Peyer's patch (tissue), 4 donors: ENCODE measurements at regions not wholly inside any gene's neighbourhood (a gene's known extent, or its start where the extent isn't known, plus 50 kb on each side); places are given as distances from the start of the nearest gene placed in this dataset.

Source experiments
- POLR2A ChIP-seq, 2 donors: fragments of 450-650 bp; IDR thresholded peaks; one replicate each; pipeline ENCODE4 v1.5.1; 2017; ENCODE audit warnings: antibody characterized with exemption in 2 of 2, mild to moderate bottlenecking in 2 of 2, moderate library complexity in 2 of 2
- TF ChIP-seq, protein P1 (sequence below), 6 experiments: fragments of 450-650 bp in 4 of 6; fragments of 200-600 bp in 2 of 6; sonication (generic) in 1 of 6; IDR thresholded peaks; one replicate each; pipeline ENCODE4 v1.5.1; 2017 to 2019; ENCODE audit warnings: antibody characterized with exemption in 6 of 6, mild to moderate bottlenecking in 3 of 6, moderate library complexity in 1 of 6

DNA sequence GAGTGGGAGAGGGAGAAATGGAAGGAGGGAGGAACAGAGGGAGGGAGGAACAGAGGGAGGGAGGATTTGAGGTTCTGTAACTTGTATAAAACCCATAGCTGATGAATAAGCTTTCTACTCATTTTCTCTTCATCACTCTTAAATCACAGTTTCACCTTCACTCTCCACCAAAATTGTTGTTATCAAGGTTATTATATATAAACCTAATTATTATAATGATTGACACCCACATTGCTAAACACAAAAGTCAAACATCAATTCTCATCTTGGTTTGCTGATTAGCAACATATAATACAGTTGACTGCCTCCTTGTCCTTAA lies 229.0 kb upstream of the PAPPA start:
- TF ChIP-seq, protein P1, sequence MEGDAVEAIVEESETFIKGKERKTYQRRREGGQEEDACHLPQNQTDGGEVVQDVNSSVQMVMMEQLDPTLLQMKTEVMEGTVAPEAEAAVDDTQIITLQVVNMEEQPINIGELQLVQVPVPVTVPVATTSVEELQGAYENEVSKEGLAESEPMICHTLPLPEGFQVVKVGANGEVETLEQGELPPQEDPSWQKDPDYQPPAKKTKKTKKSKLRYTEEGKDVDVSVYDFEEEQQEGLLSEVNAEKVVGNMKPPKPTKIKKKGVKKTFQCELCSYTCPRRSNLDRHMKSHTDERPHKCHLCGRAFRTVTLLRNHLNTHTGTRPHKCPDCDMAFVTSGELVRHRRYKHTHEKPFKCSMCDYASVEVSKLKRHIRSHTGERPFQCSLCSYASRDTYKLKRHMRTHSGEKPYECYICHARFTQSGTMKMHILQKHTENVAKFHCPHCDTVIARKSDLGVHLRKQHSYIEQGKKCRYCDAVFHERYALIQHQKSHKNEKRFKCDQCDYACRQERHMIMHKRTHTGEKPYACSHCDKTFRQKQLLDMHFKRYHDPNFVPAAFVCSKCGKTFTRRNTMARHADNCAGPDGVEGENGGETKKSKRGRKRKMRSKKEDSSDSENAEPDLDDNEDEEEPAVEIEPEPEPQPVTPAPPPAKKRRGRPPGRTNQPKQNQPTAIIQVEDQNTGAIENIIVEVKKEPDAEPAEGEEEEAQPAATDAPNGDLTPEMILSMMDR (IDR thresholded peaks at IDR 0.05), result no peak
- no peak for TF ChIP-seq POLR2A (IDR thresholded peaks at IDR 0.05)
